ENCODE measurements at regions not wholly inside any gene's neighbourhood (a gene's known extent, or its start where the extent isn't known, plus 50 kb on each side); places are given as distances from the start of the nearest gene placed in this dataset.

- no peak for TF ChIP-seq CTCF (IDR thresholded peaks at IDR 0.05; ENCODE audit: low read depth, low read length)
- H3K9me3 ChIP-seq (ENCODE audit: severe bottlenecking), result no peaks in the 10 kb centered on the region
- DNase-seq, result no peak
- H3K4me3 ChIP-seq (ENCODE audit: low read depth, low read length), result no peak overlapping the region
- H3K27ac ChIP-seq, result no peak overlapping the region
- no peaks in the 10 kb centered on the region for H3K36me3 ChIP-seq
- H3K27me3 ChIP-seq (ENCODE audit: insufficient read depth, low read depth, severe bottlenecking), result no peaks in the 10 kb centered on the region
These were observed 120.6 kb downstream of the LYPLAL1 start for GRCh38 chr1:219294251-219294650.

GRCh38 chr1:219293410-219293809 lies 119.7 kb downstream of the LYPLAL1 start:
- Histone ChIP-seq H3K9me3 (ENCODE audit: severe bottlenecking) (no peaks in the 10 kb centered on the region), H3K27ac (no peak overlapping the region), H3K36me3 (no peaks in the 10 kb centered on the region), H3K4me3 (ENCODE audit: low read depth, low read length) (no peak overlapping the region), H3K27me3 (ENCODE audit: insufficient read depth, low read depth, severe bottlenecking) (no peaks in the 10 kb centered on the region)
- no peak for TF ChIP-seq CTCF (IDR thresholded peaks at IDR 0.05; ENCODE audit: low read depth, low read length)
- no peak for DNase-seq

GRCh38 chr1:219292999-219293398 lies 119.3 kb downstream of the LYPLAL1 start:
- no peaks in the 10 kb centered on the region for H3K36me3 ChIP-seq
- TF ChIP-seq CTCF (IDR thresholded peaks at IDR 0.05; ENCODE audit: low read depth, low read length), result no peak
- no peak overlapping the region for H3K4me3 ChIP-seq (ENCODE audit: low read depth, low read length)
- H3K27me3 ChIP-seq (ENCODE audit: insufficient read depth, low read depth, severe bottlenecking), result no peaks in the 10 kb centered on the region
- DNase-seq, result no peak
- H3K27ac ChIP-seq, result no peak overlapping the region
- no peaks in the 10 kb centered on the region for H3K9me3 ChIP-seq (ENCODE audit: severe bottlenecking)

- Histone ChIP-seq H3K9me3 (ENCODE audit: severe bottlenecking) (no peaks in the 10 kb centered on the region), H3K36me3 (no peaks in the 10 kb centered on the region), H3K27me3 (ENCODE audit: insufficient read depth, low read depth, severe bottlenecking) (no peaks in the 10 kb centered on the region), H3K4me3 (ENCODE audit: low read depth, low read length) (no peak overlapping the region), H3K27ac (no peak overlapping the region)
- TF ChIP-seq CTCF (IDR thresholded peaks at IDR 0.05; ENCODE audit: low read depth, low read length), result no peak
- no peak for DNase-seq
These were observed 118.7 kb downstream of the LYPLAL1 start for GRCh38 chr1:219292341-219292740.

GRCh38 chr1:219289171-219289570 lies 115.5 kb downstream of the LYPLAL1 start:
- Histone ChIP-seq H3K9me3 (ENCODE audit: severe bottlenecking) (no peaks in the 10 kb centered on the region), H3K4me3 (ENCODE audit: low read depth, low read length) (no peak overlapping the region), H3K27ac (no peak overlapping the region), H3K36me3 (no peaks in the 10 kb centered on the region), H3K27me3 (ENCODE audit: insufficient read depth, low read depth, severe bottlenecking) (no peaks in the 10 kb centered on the region)
- no peak for TF ChIP-seq CTCF (IDR thresholded peaks at IDR 0.05; ENCODE audit: low read depth, low read length)
- no peak for DNase-seq

GRCh38 chr1:219283541-219283940 lies 109.9 kb downstream of the LYPLAL1 start:
- no peaks in the 10 kb centered on the region for H3K27me3 ChIP-seq (ENCODE audit: insufficient read depth, low read depth, severe bottlenecking)
- TF ChIP-seq CTCF (IDR thresholded peaks at IDR 0.05; ENCODE audit: low read depth, low read length), result no peak
- no peaks in the 10 kb centered on the region for H3K36me3 ChIP-seq
- no peaks in the 10 kb centered on the region for H3K9me3 ChIP-seq (ENCODE audit: severe bottlenecking)
- H3K4me3 ChIP-seq (ENCODE audit: low read depth, low read length), result no peak overlapping the region
- H3K27ac ChIP-seq, result no peak overlapping the region
- DNase-seq, result no peak

Measured in WERI-Rb-1 (cell line).